ENCODE measurements at regions not wholly inside any gene's neighbourhood (a gene's known extent, or its start where the extent isn't known, plus 50 kb on each side); places are given as distances from the start of the nearest gene placed in this dataset.
"Not testable (repeated sequence)": the region's sequence is repeated elsewhere in the genome, so short reads cannot be mapped to it uniquely, and the experiment has no call there.

DNA sequence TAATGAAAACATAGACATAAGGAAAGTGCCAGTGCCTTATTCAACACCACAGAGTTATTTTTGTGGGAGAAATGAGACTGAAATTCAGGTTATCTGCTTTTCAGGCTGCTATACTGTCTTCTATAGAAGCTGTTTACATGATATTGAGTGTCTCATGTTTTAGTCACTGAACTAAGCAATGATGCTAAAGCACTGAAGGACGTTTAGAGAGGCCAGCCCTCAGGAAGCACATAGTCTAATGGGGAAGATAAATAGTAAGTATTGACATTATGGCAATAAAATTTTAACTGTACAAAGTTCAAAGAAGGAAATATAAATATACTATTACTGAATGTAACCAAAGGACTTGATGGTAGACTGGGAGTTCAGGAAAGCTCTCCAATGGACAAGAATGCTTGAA is 186.4 kb upstream of the ZC3H15 start:
- no peak for DNase-seq (ENCODE audit: low read depth)

DNA sequence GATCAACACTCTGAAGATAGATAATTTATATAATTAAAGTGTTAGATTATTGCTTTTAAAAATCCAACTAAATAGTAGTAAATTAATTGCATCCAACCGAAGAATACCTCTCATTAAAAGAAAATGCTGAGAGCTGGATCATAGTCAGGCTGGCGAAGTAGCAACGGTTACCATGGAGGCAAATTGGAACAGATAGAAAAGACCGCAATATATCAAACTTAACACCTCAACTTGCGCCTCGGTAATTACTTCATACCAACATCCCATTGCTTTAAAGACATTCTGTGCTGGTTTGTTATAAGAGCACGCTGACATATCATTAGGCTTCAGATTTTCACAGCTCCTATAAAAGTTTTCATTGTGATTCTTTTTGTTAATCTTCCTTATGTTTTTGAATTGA is 183.8 kb upstream of the ZC3H15 start:
- DNase-seq (ENCODE audit: low read depth): no peak

DNA sequence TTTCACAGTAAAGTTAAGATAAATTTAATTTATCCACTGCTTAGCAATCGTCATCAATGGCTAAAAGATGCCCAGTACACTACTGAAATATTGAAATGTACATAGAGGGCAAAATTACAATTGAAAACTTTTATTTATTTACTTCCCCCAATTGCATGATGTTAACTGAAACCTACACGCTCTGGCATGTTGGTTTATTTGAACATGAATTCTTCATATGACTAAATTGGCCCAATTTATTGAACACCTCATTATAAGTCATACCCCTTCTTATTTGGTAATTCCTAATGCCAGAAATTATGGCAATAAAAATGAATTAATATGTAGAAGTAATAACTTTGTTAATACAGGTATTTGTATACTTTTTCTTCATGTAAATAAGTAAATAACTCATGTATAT is 183.0 kb upstream of the ZC3H15 start:
- no peak for DNase-seq (ENCODE audit: low read depth)

DNA sequence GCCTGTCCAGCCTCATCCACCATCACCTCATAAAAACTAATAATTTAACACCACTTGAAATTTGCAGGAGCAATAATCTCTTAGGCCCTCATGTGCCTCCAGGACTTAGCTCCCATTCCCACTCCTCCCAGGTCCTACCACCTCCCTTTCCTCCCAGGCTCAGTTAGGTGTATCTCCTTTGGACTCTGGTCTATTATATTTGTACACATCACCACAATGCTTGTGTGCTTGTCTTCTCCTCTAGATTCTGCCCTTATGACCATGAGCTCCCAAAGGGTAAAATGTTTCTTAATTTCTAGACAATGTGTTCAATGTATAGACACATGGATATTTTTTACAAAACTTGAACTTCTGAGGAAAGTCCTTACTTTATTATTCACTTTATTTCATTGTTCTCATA is 182.0 kb upstream of the ZC3H15 start:
- DNase-seq (ENCODE audit: low read depth): no peak

DNA sequence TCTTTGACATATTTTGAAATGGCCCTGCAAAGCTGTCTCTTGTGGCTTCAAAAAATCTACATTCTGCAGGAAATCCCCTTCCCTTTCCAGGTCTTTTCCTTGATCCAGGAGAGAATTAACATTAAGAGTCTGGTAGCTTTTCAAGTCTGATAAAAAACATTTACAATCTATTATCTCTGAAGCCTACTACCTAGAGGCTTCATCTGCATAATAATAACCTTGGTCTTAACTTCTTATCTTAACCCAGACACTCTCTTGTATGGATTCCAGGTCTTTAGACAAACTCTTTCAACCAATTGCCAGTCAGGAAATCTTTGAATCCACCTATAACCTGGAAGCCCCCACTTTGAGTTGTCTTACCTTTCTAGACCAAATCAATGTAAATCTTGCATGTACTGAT is 179.3 kb upstream of the ZC3H15 start:
- no peak for DNase-seq (ENCODE audit: low read depth)

DNA sequence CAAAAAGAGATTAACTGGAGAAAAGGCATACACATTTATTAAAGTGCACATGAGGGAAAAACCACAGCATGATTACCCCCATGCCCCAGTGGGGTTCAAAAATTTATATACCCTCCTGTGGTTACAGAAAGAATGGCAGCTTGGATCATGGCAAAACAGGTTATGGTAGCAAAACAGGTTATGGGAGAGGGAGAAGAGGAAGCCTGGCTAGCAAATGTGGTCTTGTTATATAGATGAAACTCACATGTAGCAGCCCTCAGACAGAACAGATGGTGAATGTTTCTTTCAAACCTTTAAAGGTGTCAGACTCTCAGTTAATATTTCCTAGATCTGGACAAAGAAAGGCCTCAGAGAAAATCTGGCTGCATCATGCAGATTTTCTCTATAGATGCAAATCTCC is 178.2 kb upstream of the ZC3H15 start:
- no peak for DNase-seq (ENCODE audit: low read depth)

DNA sequence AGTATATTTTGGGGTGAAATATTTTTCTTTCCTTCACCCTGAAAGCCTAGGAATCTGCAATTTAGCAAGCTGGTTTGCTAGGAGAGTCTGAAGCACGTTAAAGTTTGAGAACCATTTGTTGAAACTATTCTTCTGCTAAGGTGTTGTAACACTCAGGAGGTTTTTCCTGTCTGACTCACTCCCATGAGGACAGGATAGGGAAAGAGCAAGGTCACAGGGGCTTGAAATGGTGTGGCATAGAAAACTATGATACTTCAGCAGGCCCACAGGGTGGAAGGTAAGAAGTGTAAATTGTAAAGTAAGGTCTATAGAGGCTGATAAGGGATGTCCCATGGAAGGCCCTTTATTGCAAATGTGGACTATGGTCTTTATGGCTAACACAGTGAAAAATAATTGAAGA is 177.7 kb upstream of the ZC3H15 start:
- peak; percentile 7 for DNase-seq (ENCODE audit: low read depth)

DNA sequence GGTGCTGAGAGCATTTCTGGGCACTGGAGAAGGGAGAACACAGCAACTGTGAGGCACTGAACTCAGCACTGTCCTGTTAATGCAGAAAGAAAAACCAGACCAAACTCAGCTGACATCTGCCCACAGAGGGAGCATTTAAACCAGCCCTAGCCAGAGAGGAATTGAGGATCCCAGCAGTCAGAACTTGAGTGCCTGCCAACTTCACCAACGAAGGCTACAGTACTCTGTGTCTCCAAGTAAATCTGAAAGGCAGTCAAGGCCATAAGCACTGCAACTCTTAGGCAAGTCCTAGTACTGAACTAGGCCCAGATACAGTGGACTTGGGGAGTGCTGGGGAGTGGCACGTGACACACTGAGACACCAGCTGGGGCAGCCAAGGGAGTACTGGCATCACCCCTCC is 176.2 kb upstream of the ZC3H15 start:
- peak; percentile 10 for DNase-seq (ENCODE audit: low read depth)

DNA sequence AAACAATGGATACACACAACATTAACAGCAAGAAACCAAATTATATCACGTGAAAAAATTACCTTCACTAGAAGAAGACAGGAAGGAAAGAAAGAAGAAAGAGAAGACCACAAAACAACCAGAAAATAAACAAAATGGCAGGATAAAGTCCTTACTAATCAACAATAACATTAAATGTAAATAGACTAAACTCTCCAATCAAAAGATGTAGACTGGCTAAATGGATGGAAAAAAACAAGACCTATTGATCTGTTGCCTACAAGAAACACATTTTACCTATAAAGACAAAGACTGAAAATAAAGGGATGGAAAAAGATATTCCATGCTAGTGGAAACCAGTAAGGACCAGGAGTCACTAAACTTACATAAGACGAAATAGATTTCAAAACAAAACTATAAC is 167.0 kb upstream of the ZC3H15 start:
- no peak for DNase-seq (ENCODE audit: low read depth)

DNA sequence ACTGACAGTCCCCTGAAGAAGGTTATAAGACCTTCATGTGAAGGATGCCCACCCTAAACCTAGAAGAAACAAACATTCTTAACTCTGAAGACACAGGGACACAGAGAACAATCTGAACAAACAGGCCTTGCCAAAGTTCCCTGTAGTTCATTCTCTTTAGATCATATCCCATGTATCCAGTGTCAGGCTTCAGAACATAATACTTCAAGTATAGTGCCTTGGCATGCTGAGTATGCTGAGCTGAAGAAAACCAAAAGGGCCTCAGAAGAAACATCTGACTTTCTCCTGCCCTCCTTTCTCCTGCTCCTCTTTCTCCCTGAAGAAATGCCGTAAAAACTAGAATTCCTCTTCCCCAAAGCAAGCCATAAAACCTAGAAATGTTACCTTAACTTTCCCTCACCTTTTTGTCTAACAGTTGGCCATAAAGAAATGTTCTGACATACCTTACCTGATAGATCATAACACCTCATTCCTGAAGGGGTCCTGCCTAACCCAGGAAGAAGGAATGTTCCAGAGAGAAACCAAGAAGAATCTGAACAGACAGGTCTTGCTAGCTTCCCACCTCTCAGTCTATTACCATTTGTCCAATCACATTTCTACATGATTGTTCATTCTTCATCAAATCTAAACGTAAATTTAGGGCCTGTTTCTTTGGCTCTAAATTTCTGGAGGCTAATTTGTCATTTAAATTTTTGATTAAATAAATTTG is 160.1 kb upstream of the ZC3H15 start:
- no peak for DNase-seq (ENCODE audit: low read depth)

DNA sequence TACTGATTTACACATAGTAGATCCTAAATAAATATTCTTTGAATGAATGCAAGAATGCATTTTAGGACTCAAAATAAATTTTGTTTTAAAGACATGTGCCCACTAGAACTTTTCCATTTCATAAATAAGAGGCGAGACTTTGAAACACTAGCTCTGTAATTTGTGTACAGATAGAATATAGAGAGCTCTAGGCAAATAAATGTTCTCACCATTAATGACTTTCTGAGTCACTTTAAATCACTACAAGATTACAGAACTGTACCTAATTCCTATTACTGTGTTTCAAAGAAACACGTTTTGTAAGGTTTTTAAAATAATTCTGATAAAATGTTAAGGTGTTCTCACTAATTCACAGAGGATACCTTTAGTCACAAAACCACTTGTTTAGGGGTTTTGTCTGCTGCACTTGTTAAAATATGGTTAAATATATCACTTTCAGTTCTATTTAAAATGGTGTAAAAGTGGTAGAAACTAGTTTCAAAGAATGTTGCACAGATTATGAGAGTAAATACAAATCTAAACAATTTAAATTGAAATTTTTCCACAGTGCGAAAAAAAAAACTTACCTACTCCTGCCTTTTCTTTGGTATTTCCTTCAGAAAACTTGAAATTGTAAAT is 158.7 kb upstream of the ZC3H15 start:
- no peak for DNase-seq (ENCODE audit: low read depth)

DNA sequence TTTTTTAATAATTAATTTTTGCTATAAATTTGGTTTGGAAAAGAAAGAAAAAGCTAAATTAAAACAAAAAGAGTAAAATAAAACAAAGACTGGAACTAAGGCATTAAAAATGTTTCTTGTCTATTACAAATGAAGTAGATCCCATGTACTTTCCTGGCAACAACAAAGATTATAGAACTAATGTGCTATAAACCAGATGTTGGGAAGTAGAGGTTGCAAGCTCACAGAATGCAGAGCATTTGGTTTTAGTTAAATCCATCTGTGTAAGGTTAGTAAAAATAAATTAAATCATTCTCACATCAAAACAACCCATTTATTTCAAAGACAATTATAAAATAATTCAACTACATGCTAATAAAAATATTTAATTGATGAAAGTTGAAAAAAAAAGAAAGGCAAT is 157.2 kb upstream of the ZC3H15 start:
- no peak for DNase-seq (ENCODE audit: low read depth)

DNA sequence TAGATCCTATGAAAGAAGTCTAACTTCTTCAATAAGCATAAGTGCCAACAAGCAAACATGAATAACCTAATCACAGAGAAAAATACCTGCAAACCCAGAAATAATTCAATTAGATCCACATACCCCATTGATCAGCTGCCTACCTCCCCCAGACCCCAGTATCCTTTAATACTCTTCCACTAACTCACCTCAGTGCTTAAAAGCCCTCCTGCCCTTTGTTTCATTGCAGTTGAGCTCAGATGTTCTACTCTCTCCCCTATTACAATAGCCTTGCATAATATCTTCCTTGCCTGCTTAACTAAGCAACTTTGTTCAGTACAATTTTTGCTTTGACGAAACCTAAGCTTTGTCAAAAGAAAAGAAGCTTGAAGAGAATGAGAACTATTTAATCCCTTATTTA is 156.0 kb upstream of the ZC3H15 start:
- DNase-seq (ENCODE audit: low read depth): no peak

DNA sequence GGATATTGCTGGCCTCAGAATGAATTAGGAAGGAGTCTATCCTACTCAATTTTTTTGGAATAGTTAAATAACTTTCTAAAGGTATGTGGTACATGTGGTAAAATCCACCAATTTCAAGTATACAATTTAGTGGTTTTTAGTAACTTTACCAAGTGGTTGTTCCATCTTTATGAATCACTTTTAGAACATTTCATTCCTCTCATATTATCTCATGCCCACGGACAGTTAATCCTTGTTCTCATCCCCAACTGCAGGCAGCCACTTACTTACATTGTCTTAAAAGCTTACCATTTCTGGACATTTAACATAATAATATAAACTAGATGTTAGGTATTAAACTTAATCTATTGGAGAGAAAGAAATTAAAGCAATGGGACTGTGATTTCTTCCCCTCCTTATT is 146.3 kb upstream of the ZC3H15 start:
- no peak for DNase-seq (ENCODE audit: low read depth)

DNA sequence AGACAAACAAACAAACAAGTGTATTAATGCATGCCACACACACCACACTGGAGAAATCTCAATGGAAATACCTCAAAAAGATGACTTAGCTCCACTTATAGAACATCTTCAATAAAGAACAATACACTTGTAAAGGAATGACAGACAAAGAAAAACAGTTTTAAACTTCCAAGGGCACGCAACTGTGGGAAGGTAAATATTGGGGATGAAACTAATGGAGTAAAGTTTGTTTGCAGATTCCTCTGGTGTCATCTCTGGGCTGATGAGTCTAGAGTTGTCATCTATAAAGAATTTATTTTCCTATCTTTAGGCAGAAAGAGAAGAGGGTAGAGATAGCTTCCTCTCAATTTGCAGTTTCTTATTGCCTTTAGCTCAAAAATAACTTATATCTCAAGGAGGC is 144.0 kb upstream of the ZC3H15 start:
- DNase-seq (ENCODE audit: low read depth): no peak

DNA sequence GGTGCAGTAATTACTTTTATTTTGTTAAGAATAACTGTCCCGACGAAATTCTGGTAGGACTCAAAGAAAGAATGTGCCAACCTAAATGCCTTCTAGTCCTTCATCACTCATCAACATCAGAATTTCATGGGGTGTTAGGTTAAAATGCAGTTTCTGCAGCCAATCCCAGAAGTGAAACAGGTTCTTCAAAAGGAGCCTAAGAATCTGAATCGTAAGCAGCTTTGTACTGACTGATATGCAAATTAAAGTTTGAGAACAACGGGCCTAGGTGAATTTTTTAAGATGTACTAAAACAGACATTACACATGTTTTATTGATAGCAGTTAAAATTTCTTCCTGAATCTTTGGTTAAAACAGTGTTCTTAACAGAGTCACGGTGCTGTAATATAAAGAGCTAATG is 140.3 kb upstream of the ZC3H15 start:
- DNase-seq (ENCODE audit: low read depth): no peak

DNA sequence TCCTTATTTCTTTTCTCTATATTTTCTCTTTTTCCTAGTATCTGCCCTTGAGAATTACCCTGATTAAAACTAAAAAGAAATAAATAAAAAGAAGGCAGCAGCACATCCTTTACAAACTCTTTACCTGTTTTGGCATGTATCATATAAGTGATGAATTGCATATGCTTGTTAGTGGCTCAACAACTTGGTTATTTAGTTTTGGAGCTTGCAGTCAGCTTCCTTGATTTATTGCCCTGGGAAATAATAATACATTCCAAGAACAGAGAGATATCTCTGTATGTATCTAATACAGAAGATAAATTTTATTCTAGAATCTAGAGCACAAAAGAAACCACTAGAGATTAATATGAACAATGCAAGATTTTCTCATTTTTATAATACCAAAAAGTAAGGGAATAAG is 139.8 kb upstream of the ZC3H15 start:
- no peak for DNase-seq (ENCODE audit: low read depth)

DNA sequence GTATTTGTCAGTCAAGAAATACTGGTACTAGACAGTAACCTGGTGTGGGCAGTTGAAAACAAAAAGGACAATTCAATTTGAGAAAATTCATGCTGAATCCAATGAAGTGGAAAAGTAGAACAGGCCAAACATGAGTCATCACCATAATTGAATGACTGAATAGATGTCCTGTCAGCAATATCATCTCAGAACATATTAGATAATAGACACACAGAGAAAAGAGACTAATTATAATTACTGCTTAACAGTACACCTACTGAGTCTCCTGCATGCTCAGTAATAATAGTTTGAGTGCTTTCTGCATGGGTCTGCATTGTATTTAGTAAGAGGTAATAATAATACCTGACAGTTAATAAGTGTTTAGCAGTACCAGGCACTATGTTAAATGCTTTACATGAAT is 138.6 kb upstream of the ZC3H15 start:
- DNase-seq (ENCODE audit: low read depth): peak; percentile 39

DNA sequence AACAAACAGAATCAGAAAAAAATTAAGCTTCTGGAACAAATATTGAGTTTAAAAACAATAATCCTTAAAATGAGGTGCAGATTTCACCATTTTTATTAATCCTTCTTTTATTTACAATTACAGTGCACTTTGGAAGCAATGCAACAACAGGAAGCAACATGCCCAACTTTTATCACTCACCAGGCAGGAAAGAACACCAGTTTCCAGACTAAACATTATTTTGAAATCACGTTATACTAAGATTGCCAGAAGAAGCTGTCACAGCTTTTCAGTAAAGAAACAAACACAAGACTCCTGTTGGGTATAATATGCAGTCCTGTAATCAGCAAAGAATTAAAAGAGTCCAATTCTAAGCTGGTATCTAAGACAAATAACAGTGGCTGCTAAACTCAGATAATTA is 137.9 kb upstream of the ZC3H15 start:
- no peak for DNase-seq (ENCODE audit: low read depth)

DNA sequence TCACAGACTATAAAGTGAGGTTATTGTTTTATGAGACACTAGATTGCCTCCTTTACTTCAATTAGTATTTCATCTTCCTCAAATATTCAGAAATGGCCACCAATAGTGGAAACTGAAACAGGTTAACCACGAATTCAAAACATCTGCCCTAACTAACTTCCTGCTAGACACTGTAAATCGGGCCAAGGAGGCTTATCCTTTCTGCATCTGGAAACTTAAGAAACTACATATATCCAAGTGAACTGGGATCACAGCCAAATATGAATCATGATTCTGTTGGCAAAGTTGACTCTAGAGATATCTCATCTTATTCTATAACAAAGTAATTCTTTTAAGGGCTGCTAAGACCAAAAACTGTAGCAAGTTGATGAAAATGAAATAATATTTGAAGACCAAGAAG is 136.6 kb upstream of the ZC3H15 start:
- DNase-seq (ENCODE audit: low read depth): peak; percentile 56

DNA sequence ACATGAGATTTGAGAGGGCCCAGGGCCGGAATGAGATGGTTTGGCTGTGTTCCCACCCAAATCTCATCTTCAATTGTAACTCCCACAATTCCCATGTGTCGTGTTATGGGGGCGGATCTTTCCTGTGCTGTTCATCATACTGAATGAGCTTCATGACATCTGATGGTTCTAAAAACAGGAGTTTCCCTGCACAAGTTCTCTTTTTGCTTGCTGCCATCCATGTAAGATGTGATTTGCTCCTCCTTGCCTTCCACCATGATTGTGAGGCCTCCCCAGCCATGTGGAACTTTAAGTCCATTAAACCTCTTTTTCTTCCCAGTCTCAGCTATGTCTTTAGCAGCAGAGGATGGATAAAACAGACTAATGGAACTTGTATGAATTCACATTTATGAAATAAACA is 131.9 kb upstream of the ZC3H15 start:
- not testable (repeated sequence) for DNase-seq (ENCODE audit: low read depth)

DNA sequence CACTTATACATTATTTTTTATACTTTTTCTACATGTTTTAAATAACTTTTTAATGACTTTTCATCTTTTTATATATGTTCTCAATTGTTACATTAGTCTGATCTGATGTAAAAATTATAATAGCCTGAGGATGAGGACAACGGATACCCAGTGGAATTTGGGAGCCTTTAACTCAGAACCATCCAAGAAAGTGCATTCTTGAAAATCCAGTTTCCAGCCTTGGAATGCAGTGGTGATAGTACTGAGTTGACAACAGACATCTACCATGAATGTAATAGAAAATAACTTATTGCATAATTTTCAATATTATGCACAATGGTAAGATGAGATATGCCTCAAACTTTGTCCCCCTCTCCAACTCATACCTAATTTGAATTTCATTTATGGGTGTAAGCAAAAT is 120.7 kb upstream of the ZC3H15 start:
- no peak for DNase-seq (ENCODE audit: low read depth)

DNA sequence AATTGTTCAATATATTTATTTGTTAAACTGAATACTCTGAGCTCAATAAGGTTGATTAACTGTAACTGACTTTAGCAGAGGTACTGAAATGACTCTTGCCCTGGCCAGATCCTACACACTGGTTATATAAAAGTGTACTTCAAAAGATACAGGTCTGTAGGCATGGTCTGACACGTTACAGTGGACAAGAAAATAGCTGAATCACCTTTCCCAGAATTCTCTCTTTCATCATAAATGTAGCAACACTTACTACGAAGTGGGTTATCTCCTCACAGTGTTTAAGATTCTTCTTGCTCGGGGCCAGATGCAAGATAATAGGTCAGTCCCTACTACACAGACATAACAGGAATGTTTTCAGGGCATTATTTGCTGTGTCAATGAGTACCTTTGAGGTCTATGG is 107.0 kb upstream of the ZC3H15 start:
- no peak for DNase-seq (ENCODE audit: low read depth)

DNA sequence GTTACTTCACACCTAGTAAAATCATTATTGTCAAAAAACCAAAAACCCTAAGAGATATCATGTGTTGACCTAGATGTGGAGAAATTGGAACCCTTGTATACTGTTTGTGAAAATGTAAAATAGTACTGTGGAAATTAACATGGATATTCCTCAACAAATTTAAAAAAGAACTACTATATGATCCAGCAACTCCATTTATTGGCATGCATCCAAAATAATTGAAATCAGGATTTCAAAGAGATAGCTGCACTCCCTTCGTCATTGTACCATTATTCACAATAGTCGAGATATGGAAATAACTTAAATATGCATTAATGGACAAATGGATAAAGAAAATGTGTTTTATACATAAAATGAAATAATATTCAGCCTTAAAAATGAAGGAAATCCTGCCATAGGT is 105.3 kb upstream of the ZC3H15 start:
- DNase-seq (ENCODE audit: low read depth): no peak

Data from M059J (cell line).